ENCODE measurements at regions not wholly inside any gene's neighbourhood (a gene's known extent, or its start where the extent isn't known, plus 50 kb on each side); places are given as distances from the start of the nearest gene placed in this dataset.

GRCh38 chr7:85489498-85489897 lies 302.6 kb upstream of the SEMA3D start:
- no peak for DNase-seq (ENCODE audit: low read depth in 1 of 2, low spot score in 1 of 2)
- H3K4me3 ChIP-seq (replicated peaks; ENCODE audit: insufficient read depth, low read length): no peak overlapping the region

DNA sequence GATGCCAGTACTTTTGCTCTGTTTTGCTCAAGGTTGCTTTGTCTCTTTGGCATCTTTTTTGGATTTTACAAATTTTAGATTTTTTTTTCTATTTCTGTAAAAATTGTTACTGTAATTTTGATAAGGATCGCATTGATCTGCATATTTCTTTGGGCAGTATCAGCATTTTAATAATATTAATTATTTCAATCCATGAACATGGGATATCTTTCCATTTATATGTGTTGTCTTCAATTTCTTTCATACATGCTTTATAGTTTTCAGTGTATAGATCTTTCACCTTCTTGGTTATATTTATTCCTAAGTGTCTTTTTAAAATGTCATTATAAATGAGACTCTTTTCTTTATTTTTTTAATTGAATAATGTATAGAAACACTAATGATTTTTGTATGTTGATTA lies 301.6 kb upstream of the SEMA3D start:
- Histone ChIP-seq H3K4me3 (replicated peaks; ENCODE audit: insufficient read depth, low read length) (no peak overlapping the region), H3K27ac (replicated peaks) (no peak overlapping the region), H3K27me3 (ENCODE audit: insufficient read depth, poor library complexity, severe bottlenecking) (no peaks in the 10 kb centered on the region)
- no peak for TF ChIP-seq POLR2AphosphoS5 (IDR thresholded peaks at IDR 0.05; ENCODE audit: low read depth)
- no peak for TF ChIP-seq GABPA (IDR thresholded peaks at IDR 0.05; ENCODE audit: low read depth)
- no peak for TF ChIP-seq SPI1 (IDR thresholded peaks at IDR 0.05; ENCODE audit: borderline replicate concordance, low read depth)
- TF ChIP-seq, protein P1, sequence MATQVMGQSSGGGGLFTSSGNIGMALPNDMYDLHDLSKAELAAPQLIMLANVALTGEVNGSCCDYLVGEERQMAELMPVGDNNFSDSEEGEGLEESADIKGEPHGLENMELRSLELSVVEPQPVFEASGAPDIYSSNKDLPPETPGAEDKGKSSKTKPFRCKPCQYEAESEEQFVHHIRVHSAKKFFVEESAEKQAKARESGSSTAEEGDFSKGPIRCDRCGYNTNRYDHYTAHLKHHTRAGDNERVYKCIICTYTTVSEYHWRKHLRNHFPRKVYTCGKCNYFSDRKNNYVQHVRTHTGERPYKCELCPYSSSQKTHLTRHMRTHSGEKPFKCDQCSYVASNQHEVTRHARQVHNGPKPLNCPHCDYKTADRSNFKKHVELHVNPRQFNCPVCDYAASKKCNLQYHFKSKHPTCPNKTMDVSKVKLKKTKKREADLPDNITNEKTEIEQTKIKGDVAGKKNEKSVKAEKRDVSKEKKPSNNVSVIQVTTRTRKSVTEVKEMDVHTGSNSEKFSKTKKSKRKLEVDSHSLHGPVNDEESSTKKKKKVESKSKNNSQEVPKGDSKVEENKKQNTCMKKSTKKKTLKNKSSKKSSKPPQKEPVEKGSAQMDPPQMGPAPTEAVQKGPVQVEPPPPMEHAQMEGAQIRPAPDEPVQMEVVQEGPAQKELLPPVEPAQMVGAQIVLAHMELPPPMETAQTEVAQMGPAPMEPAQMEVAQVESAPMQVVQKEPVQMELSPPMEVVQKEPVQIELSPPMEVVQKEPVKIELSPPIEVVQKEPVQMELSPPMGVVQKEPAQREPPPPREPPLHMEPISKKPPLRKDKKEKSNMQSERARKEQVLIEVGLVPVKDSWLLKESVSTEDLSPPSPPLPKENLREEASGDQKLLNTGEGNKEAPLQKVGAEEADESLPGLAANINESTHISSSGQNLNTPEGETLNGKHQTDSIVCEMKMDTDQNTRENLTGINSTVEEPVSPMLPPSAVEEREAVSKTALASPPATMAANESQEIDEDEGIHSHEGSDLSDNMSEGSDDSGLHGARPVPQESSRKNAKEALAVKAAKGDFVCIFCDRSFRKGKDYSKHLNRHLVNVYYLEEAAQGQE (IDR thresholded peaks at IDR 0.05; ENCODE audit: insufficient replicate concordance, low read depth): no peak
- TF ChIP-seq, protein P2, sequence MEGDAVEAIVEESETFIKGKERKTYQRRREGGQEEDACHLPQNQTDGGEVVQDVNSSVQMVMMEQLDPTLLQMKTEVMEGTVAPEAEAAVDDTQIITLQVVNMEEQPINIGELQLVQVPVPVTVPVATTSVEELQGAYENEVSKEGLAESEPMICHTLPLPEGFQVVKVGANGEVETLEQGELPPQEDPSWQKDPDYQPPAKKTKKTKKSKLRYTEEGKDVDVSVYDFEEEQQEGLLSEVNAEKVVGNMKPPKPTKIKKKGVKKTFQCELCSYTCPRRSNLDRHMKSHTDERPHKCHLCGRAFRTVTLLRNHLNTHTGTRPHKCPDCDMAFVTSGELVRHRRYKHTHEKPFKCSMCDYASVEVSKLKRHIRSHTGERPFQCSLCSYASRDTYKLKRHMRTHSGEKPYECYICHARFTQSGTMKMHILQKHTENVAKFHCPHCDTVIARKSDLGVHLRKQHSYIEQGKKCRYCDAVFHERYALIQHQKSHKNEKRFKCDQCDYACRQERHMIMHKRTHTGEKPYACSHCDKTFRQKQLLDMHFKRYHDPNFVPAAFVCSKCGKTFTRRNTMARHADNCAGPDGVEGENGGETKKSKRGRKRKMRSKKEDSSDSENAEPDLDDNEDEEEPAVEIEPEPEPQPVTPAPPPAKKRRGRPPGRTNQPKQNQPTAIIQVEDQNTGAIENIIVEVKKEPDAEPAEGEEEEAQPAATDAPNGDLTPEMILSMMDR (IDR thresholded peaks at IDR 0.05; ENCODE audit: insufficient read depth, low read length): no peak
- DNase-seq (ENCODE audit: low read depth in 1 of 2, low spot score in 1 of 2): no peak

More at GRCh38 chr7:85489498-85489897, 302.6 kb upstream of the SEMA3D start:
- Histone ChIP-seq H3K27me3 (ENCODE audit: insufficient read depth, poor library complexity, severe bottlenecking) (no peaks in the 10 kb centered on the region), H3K27ac (replicated peaks) (no peak overlapping the region)
- TF ChIP-seq POLR2AphosphoS5 (IDR thresholded peaks at IDR 0.05; ENCODE audit: low read depth) (no peak), GABPA (IDR thresholded peaks at IDR 0.05; ENCODE audit: low read depth) (no peak), SPI1 (IDR thresholded peaks at IDR 0.05; ENCODE audit: borderline replicate concordance, low read depth) (no peak)
- TF ChIP-seq, protein P1 (IDR thresholded peaks at IDR 0.05; ENCODE audit: insufficient replicate concordance, low read depth): no peak
- TF ChIP-seq, protein P2 (IDR thresholded peaks at IDR 0.05; ENCODE audit: insufficient read depth, low read length): no peak

DNA sequence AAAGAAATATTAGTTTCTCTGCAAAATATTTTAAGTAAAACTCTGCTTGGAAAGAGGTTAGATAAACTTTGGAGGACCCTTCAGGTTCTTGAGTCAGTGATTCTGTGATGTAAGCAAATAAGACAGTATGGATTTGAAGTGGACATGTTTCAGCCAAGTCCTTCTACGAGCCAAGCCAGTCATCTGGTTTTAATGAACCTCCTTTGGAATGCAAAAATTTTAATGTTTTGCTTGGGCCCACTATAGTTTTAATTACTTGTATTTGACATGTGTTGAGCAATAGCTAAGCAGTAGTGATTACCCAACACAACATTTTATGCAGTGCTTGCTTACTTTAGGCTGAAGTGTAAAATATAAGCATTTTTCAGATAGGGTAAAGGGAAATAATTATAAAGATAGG lies 296.3 kb upstream of the SEMA3D start:
- H3K27ac ChIP-seq (replicated peaks): no peak overlapping the region
- no peak overlapping the region for H3K4me3 ChIP-seq (replicated peaks; ENCODE audit: insufficient read depth, low read length)
- DNase-seq (ENCODE audit: low read depth in 1 of 2, low spot score in 1 of 2): no peak
- H3K27me3 ChIP-seq (ENCODE audit: insufficient read depth, poor library complexity, severe bottlenecking): no peaks in the 10 kb centered on the region
- TF ChIP-seq, protein P1 (IDR thresholded peaks at IDR 0.05; ENCODE audit: insufficient replicate concordance, low read depth): no peak

- H3K27me3 ChIP-seq (ENCODE audit: insufficient read depth, poor library complexity, severe bottlenecking): no peaks in the 10 kb centered on the region
- DNase-seq (ENCODE audit: low read depth in 1 of 2, low spot score in 1 of 2): no peak
- no peak overlapping the region for H3K27ac ChIP-seq (replicated peaks)
- no peak for TF ChIP-seq POLR2AphosphoS5 (IDR thresholded peaks at IDR 0.05; ENCODE audit: low read depth)
- TF ChIP-seq, protein P1 (IDR thresholded peaks at IDR 0.05; ENCODE audit: insufficient replicate concordance, low read depth): no peak
- no peak overlapping the region for H3K4me3 ChIP-seq (replicated peaks; ENCODE audit: insufficient read depth, low read length)
Measured at GRCh38 chr7:85480666-85481065, 293.8 kb upstream of the SEMA3D start.

Data from HL-60 (cell line).